ENCODE measurements at regions not wholly inside any gene's neighbourhood (a gene's known extent, or its start where the extent isn't known, plus 50 kb on each side); places are given as distances from the start of the nearest gene placed in this dataset.
"Not testable (repeated sequence)": the region's sequence is repeated elsewhere in the genome, so short reads cannot be mapped to it uniquely, and the experiment has no call there.

GRCh38 chrX:65586491-65586890, 51.9 kb upstream of the LAS1L start:
- H3K36me3 ChIP-seq (ENCODE audit: control insufficient read depth, insufficient read depth, low read length) = no peaks in the 10 kb centered on the region
- TF ChIP-seq CTCF (IDR thresholded peaks at IDR 0.05; ENCODE audit: insufficient read depth, low read length, poor library complexity, severe bottlenecking) = no peak
- DNase-seq (ENCODE audit: extremely low read depth, insufficient read length) = no peak
- H3K27me3 ChIP-seq (replicated peaks; ENCODE audit: control insufficient read depth, insufficient read depth, low read length) = no peaks in the 10 kb centered on the region
- no peak overlapping the region for H3K4me3 ChIP-seq (replicated peaks; ENCODE audit: low read depth, low read length)

- H3K36me3 ChIP-seq (ENCODE audit: control insufficient read depth, insufficient read depth, low read length); H3K4me3 ChIP-seq (replicated peaks; ENCODE audit: low read depth, low read length); H3K27me3 ChIP-seq (replicated peaks; ENCODE audit: control insufficient read depth, insufficient read depth, low read length); DNase-seq (ENCODE audit: extremely low read depth, insufficient read length): not testable (repeated sequence)
Observed at GRCh38 chrX:65585226-65585625, 50.6 kb upstream of the LAS1L start.

Measured in GM06990 (cell line).